ENCODE measurements at regions not wholly inside any gene's neighbourhood (a gene's known extent, or its start where the extent isn't known, plus 50 kb on each side); places are given as distances from the start of the nearest gene placed in this dataset.

DNA sequence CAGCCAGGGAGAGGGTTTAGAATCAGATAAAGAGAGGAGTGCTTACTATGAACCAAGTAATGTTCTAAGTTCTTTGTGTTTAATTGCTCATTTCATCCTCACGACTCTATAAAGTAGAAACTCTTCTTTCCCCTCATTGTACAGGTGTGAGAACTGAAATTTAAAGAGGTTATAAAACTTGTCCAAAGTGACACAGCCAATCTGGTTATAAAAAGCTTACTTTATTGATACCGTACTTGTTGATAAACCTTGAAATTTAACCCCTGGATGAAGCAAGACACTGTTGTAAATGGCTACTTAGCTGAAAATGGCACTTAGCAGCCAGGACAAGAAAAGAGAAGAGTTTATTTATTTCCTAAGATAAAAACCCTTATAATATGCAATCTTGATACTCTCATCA is 702.4 kb downstream of the KCTD16 start:
- TF ChIP-seq SIN3A (IDR thresholded peaks at IDR 0.05; ENCODE audit: borderline replicate concordance, insufficient read depth, low read length) (no peak), REST (IDR thresholded peaks at IDR 0.05; ENCODE audit: insufficient read depth in 1 of 2, low read depth in 2 of 2, low read length in 2 of 2) (no peak), POLR2AphosphoS5 (IDR thresholded peaks at IDR 0.05; ENCODE audit: low read depth, low read length) (no peak), TAF1 (IDR thresholded peaks at IDR 0.05; ENCODE audit: borderline replicate concordance, insufficient read depth, low read length) (no peak), FOXP2 (optimal IDR thresholded peaks at IDR 0.05; ENCODE audit: borderline replicate concordance, extremely low read depth, extremely low read length, insufficient read depth) (no peak)

GRCh38 chr5:144864118-144864517 is 693.4 kb downstream of the KCTD16 start:
- TF ChIP-seq POLR2AphosphoS5 (IDR thresholded peaks at IDR 0.05; ENCODE audit: low read depth, low read length) (no peak), FOXP2 (optimal IDR thresholded peaks at IDR 0.05; ENCODE audit: borderline replicate concordance, extremely low read depth, extremely low read length, insufficient read depth) (no peak), REST (IDR thresholded peaks at IDR 0.05; ENCODE audit: insufficient read depth in 1 of 2, low read depth in 2 of 2, low read length in 2 of 2) (no peak), SIN3A (IDR thresholded peaks at IDR 0.05; ENCODE audit: borderline replicate concordance, insufficient read depth, low read length) (no peak), TAF1 (IDR thresholded peaks at IDR 0.05; ENCODE audit: borderline replicate concordance, insufficient read depth, low read length) (no peak)

- no peak for TF ChIP-seq SIN3A (IDR thresholded peaks at IDR 0.05; ENCODE audit: borderline replicate concordance, insufficient read depth, low read length)
- no peak for TF ChIP-seq POLR2AphosphoS5 (IDR thresholded peaks at IDR 0.05; ENCODE audit: low read depth, low read length)
- TF ChIP-seq FOXP2 (optimal IDR thresholded peaks at IDR 0.05; ENCODE audit: borderline replicate concordance, extremely low read depth, extremely low read length, insufficient read depth), result no peak
- no peak for TF ChIP-seq REST (IDR thresholded peaks at IDR 0.05; ENCODE audit: insufficient read depth in 1 of 2, low read depth in 2 of 2, low read length in 2 of 2)
- TF ChIP-seq TAF1 (IDR thresholded peaks at IDR 0.05; ENCODE audit: borderline replicate concordance, insufficient read depth, low read length), result no peak
Measured at GRCh38 chr5:144857454-144857853, 686.8 kb downstream of the KCTD16 start.

DNA sequence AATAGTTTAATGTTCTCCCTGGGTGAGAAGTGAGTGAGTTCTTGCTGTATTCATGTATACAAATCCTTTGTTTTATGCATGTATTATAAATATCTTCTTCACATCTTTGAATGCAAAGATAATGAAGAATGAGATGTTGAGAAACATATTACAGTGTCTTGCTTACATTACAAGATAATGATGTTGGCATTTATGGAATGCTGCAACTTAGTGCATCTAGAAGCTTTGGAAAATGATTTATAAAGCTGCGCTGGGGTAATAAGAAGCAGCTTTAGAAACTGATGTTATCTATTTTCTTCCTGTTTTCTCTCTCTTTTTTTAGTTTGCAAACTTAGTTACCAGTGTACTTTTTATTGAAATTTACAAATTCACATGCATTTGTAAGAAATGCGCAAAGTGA is 673.4 kb downstream of the KCTD16 start:
- TF ChIP-seq REST (IDR thresholded peaks at IDR 0.05; ENCODE audit: insufficient read depth in 1 of 2, low read depth in 2 of 2, low read length in 2 of 2) (no peak), POLR2AphosphoS5 (IDR thresholded peaks at IDR 0.05; ENCODE audit: low read depth, low read length) (no peak), TAF1 (IDR thresholded peaks at IDR 0.05; ENCODE audit: borderline replicate concordance, insufficient read depth, low read length) (no peak), SIN3A (IDR thresholded peaks at IDR 0.05; ENCODE audit: borderline replicate concordance, insufficient read depth, low read length) (no peak), FOXP2 (optimal IDR thresholded peaks at IDR 0.05; ENCODE audit: borderline replicate concordance, extremely low read depth, extremely low read length, insufficient read depth) (no peak)

- TF ChIP-seq FOXP2 (optimal IDR thresholded peaks at IDR 0.05; ENCODE audit: borderline replicate concordance, extremely low read depth, extremely low read length, insufficient read depth), result no peak
- no peak for TF ChIP-seq POLR2AphosphoS5 (IDR thresholded peaks at IDR 0.05; ENCODE audit: low read depth, low read length)
- TF ChIP-seq SIN3A (IDR thresholded peaks at IDR 0.05; ENCODE audit: borderline replicate concordance, insufficient read depth, low read length), result no peak
Measured at GRCh38 chr5:144832416-144832815, 661.7 kb downstream of the KCTD16 start.
